HL-60 (cell line): ENCODE measurements at regions not wholly inside any gene's neighbourhood (a gene's known extent, or its start where the extent isn't known, plus 50 kb on each side); places are given as distances from the start of the nearest gene placed in this dataset.

Experiments
- CTCF ChIP-seq: IDR thresholded peaks from one replicate; pipeline ENCODE4 v1.5.1; 2011; ENCODE audit warnings: low read length, control low read depth, inconsistent platforms; ENCODE audit not compliant: insufficient read depth
- POLR2AphosphoS5 ChIP-seq: IDR thresholded peaks from 2 replicates; pipeline ENCODE4 v1.6.1; 2012; ENCODE audit warnings: low read depth
- REST ChIP-seq: IDR thresholded peaks from 2 replicates; pipeline ENCODE4 v1.6.1; 2012; ENCODE audit warnings: low read depth; ENCODE audit not compliant: insufficient replicate concordance
- SPI1 ChIP-seq: IDR thresholded peaks from 2 replicates; pipeline ENCODE4 v1.6.1; 2012; ENCODE audit warnings: low read depth, mild to moderate bottlenecking, borderline replicate concordance

- TF ChIP-seq SPI1 = no peak
- no peak for TF ChIP-seq CTCF
- no peak for TF ChIP-seq POLR2AphosphoS5
- TF ChIP-seq REST = no peak
These were observed 87.7 kb upstream of the FOXG1 start for GRCh38 chr14:28678887-28679286.
